Type B pancreatic cell (in vitro differentiated cells): ENCODE measurements at regions not wholly inside any gene's neighbourhood (a gene's known extent, or its start where the extent isn't known, plus 50 kb on each side); places are given as distances from the start of the nearest gene placed in this dataset.

Experiments
- DNase-seq: peaks from one replicate; pipeline ENCODE4 v3.0.0; 2021; ENCODE audit warnings: mixed read lengths; ENCODE audit not compliant: unreplicated experiment; ENCODE audit errors: extremely low spot score
- H3K27ac Mint-ChIP-seq: 2 replicates; pipeline ENCODE4 v1.8.0; 2021; ENCODE audit warnings: mild to moderate bottlenecking, mixed read lengths
- H3K27me3 Mint-ChIP-seq: 2 replicates; pipeline ENCODE4 v1.8.0; 2021; ENCODE audit warnings: mixed read lengths
- H3K36me3 Mint-ChIP-seq: 2 replicates; pipeline ENCODE4 v1.8.0; 2021; ENCODE audit warnings: mixed read lengths
- H3K4me1 Mint-ChIP-seq: one replicate; pipeline ENCODE4 v1.8.0; 2021; ENCODE audit warnings: mixed read lengths; ENCODE audit not compliant: unreplicated experiment
- H3K4me3 Mint-ChIP-seq: 2 replicates; pipeline ENCODE4 v1.8.0; 2021; ENCODE audit warnings: mild to moderate bottlenecking, mixed read lengths
- H3K9me3 Mint-ChIP-seq: 2 replicates; pipeline ENCODE4 v1.8.0; 2021; ENCODE audit warnings: mixed read lengths
- CTCF ChIP-seq: fragments of 200-600 bp; sonication (generic); conservative IDR thresholded peaks from 2 replicates; pipeline ENCODE4 v1.5.0; 2021; ENCODE audit warnings: antibody characterized with exemption, mild to moderate bottlenecking

GRCh38 chr7:28266402-28266801, 85.8 kb upstream of the JAZF1 start:
- H3K27ac Mint-ChIP-seq = no peak overlapping the region
- H3K36me3 Mint-ChIP-seq = no peaks in the 10 kb centered on the region
- no peak for TF ChIP-seq CTCF
- H3K9me3 Mint-ChIP-seq = no peaks in the 10 kb centered on the region
- DNase-seq = no peak
- H3K27me3 Mint-ChIP-seq = peaks cover 6% of the 10 kb centered on the region
- H3K4me3 Mint-ChIP-seq = no peak overlapping the region
- no peaks in the 10 kb centered on the region for H3K4me1 Mint-ChIP-seq

GRCh38 chr7:28267012-28267411, 86.4 kb upstream of the JAZF1 start:
- TF ChIP-seq CTCF = no peak
- H3K36me3 Mint-ChIP-seq = no peaks in the 10 kb centered on the region
- DNase-seq = no peak
- H3K27ac Mint-ChIP-seq = no peak overlapping the region
- H3K4me1 Mint-ChIP-seq = no peaks in the 10 kb centered on the region
- H3K4me3 Mint-ChIP-seq = no peak overlapping the region
- H3K9me3 Mint-ChIP-seq = no peaks in the 10 kb centered on the region
- peaks cover 6% of the 10 kb centered on the region for H3K27me3 Mint-ChIP-seq

- no peak for TF ChIP-seq CTCF
- no peaks in the 10 kb centered on the region for H3K36me3 Mint-ChIP-seq
- H3K9me3 Mint-ChIP-seq = peaks cover 4% of the 10 kb centered on the region
- H3K27ac Mint-ChIP-seq = no peak overlapping the region
- no peak for DNase-seq
- H3K4me3 Mint-ChIP-seq = no peak overlapping the region
- H3K27me3 Mint-ChIP-seq = peaks cover 6% of the 10 kb centered on the region
- H3K4me1 Mint-ChIP-seq = peaks cover 5% of the 10 kb centered on the region
These were observed 89.2 kb upstream of the JAZF1 start for GRCh38 chr7:28269700-28270361.

GRCh38 chr7:28270536-28270935, 89.9 kb upstream of the JAZF1 start:
- H3K36me3 Mint-ChIP-seq = no peaks in the 10 kb centered on the region
- no peak for TF ChIP-seq CTCF
- DNase-seq = no peak
- peaks cover 5% of the 10 kb centered on the region for H3K4me1 Mint-ChIP-seq
- H3K27ac Mint-ChIP-seq = no peak overlapping the region
- H3K4me3 Mint-ChIP-seq = no peak overlapping the region
- peaks cover 4% of the 10 kb centered on the region for H3K9me3 Mint-ChIP-seq
- peaks cover 6% of the 10 kb centered on the region for H3K27me3 Mint-ChIP-seq

- H3K27me3 Mint-ChIP-seq = peaks cover 6% of the 10 kb centered on the region
- peak; percentile 77 for TF ChIP-seq CTCF
- H3K27ac Mint-ChIP-seq = no peak overlapping the region
- H3K4me1 Mint-ChIP-seq = peaks cover 5% of the 10 kb centered on the region
- peak overlapping the region; percentile 66 for H3K4me3 Mint-ChIP-seq
- H3K9me3 Mint-ChIP-seq = peaks cover 4% of the 10 kb centered on the region
- no peaks in the 10 kb centered on the region for H3K36me3 Mint-ChIP-seq
- DNase-seq = no peak
These were observed 91.9 kb upstream of the JAZF1 start for GRCh38 chr7:28272461-28272877.

- Mint-ChIP-seq H3K27ac (no peak overlapping the region), H3K4me3 (no peak overlapping the region), H3K36me3 (no peaks in the 10 kb centered on the region), H3K4me1 (peaks cover 10% of the 10 kb centered on the region), H3K27me3 (peaks cover 9% of the 10 kb centered on the region), H3K9me3 (peaks cover 4% of the 10 kb centered on the region)
- TF ChIP-seq CTCF = no peak
- no peak for DNase-seq
These were observed 95.7 kb upstream of the JAZF1 start for GRCh38 chr7:28276298-28276697.
